DMS53 treated with DMSO at 0.1 percent for 48 hours (cell line): ENCODE measurements at regions not wholly inside any gene's neighbourhood (a gene's known extent, or its start where the extent isn't known, plus 50 kb on each side); places are given as distances from the start of the nearest gene placed in this dataset.
"Not testable (repeated sequence)": the region's sequence is repeated elsewhere in the genome, so short reads cannot be mapped to it uniquely, and the experiment has no call there.

Experiments
- DNase-seq: peaks from one replicate; lab custom pipeline; 2025; ENCODE audit not compliant: unreplicated experiment; lab: John Stamatoyannopoulos, UW

DNA sequence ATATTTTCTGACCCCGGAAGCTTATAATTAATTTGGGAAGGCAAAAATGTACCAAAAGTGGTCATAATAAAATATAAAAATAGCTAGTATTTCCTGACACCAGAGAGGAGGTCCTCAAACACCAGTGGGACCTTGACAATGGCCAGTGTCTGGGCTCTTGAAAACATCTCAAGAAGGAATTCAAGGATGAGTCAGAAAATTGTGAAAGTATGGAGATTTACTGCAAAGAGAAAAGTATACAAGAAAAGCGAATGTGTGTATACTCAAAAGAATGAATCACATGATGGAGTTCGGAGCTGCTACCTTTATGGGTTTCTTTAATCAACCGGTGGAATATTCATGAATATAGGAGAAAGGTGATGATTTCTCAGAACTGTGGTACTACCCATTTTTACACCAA, 1709.0 kb upstream of the WWC1 start:
- no peak for DNase-seq

- no peak for DNase-seq
Measured at GRCh38 chr5:166594567-166594966, 1696.9 kb upstream of the WWC1 start.

- DNase-seq, result no peak
Measured at GRCh38 chr5:166595274-166595951, 1696.0 kb upstream of the WWC1 start.

DNA sequence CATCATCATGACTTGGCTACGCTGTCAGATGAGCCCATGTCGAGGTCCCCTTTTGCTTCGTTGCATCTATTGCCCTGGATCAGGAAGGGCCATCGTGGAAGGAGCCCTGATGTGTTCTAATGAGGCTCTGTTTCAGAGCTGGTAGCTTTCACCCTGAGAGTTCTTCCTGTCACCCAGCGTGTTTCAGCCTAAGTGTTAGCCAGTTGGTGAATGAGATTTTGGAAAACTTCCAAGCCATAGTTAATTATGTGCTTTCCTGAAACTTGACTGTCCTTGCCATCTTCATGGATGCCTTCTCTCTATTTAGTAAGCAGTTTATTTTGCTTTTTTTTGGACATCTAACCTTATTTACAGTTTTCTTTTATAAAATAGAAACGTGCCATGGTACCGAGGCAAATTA, 1695.4 kb upstream of the WWC1 start:
- no peak for DNase-seq

DNA sequence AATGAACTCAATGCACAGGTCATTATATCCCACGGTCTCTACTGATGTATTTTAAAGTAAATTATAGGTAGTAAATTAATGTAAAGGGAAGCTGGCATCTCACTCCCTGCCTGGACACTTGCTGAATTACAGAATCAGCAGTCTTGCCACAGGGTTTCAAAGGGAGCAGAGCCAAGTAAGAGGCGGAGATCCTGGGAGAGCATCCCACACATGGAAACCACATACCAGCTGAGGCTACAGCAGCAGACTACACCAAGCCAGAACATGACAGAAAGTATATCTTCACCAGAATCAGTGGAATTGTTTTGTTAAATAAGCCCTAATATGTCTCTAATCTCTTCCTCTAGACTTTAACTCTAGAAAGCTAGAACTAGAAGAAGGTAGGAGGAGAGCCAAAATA, 1689.2 kb upstream of the WWC1 start:
- no peak for DNase-seq

DNA sequence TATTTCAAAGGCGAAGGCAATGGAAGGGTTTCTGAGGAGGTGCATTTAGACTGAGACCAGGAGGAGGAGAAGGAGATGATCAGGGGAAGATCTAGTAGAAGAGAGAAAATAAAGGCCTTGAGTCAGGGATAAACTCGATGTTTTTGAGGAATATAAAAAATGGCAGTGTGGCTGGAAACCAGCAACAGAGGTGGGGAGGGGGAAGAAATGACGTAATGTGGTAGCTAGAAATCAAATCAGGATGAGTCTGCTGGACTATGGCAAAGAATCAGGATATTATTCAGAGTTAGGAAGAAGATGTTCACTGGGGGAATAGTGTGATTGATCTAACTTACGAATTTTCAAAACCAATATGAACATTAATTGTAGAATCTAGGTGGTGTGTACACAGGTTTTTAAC, 1673.9 kb upstream of the WWC1 start:
- no peak for DNase-seq

DNA sequence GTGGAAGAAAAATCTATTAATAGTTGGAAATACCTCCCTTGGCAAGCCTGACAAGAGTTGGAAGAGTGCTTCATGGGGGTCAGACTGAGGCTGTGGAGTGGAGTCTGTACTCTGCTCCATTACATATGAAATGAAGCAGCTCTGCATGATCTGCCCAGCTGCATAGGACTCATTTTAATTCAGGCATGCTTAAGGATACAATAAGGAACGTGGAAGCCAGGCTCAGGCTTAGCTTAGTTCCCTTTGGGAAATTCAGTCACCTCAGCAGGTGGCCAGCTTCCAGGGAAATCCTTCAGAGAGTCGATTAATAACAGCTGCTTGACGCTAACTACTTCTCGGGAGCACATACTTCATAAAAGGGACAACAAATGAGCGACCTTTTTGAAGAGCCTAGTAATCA, 1672.9 kb upstream of the WWC1 start:
- DNase-seq, result no peak

- no peak for DNase-seq
Measured at GRCh38 chr5:166624573-166624972, 1666.9 kb upstream of the WWC1 start.

- DNase-seq, result no peak
Measured at GRCh38 chr5:166625210-166625865, 1666.1 kb upstream of the WWC1 start.

DNA sequence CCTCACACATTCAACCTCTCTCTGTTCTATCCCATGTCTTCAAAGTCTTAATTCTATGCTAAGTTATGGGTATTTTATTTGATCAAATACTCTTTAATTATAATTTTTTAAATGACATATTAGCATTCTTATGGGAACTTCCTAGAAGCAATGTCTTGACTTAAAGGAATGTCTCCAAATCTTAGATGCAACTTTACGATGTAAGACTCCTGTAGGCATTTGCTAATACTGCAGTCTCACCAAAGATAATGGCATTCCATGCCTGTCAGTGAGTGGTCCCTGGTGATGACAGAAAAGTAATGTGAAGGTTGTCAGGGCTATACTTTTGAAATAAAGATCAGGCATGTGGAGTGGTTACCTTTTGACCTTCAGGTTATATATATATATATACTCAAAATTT, 1654.2 kb upstream of the WWC1 start:
- no peak for DNase-seq

DNA sequence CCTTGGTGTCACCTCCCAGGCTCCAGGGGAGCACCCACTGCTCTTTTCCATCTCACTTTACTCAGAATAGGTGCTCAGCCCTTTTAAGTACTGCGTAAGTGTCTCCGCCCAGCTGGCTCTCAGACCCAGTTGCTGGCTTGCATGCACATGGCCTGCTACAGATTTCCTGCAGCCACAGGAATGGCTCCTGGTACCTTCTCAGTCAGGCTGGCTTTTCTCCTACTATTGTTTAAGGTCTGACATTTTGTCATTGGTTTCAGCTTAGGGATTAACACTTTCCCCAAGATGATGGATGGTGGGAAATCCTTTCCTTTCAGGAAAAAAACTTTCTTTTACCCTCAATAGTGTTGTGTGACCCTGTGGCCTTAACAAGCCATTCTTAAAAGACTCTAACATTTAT, 1652.3 kb upstream of the WWC1 start:
- DNase-seq, result no peak

DNA sequence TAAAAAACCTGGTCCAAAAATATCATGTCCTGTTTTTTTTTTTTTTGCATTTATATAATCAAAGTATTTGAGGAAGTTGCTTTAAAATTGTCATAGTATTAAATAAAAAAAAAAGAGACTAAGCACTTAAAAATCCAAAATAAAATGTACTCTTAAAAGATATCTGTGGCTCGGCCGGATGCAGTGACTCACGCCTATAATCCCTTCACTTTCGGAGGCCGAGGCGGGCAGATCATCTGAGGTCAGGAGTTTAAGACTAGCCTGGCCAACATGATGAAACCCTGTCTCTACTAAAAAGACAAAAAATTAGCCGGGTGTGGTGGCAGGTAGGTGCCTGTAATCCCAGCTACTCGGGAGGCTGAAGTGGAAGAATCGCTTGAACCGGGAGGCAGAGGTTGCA, 1651.3 kb upstream of the WWC1 start:
- not testable (repeated sequence) for DNase-seq

- DNase-seq, result no peak
Measured at GRCh38 chr5:166648736-166649135, 1642.7 kb upstream of the WWC1 start.

- DNase-seq, result no peak
Measured at GRCh38 chr5:166649676-166650075, 1641.8 kb upstream of the WWC1 start.

DNA sequence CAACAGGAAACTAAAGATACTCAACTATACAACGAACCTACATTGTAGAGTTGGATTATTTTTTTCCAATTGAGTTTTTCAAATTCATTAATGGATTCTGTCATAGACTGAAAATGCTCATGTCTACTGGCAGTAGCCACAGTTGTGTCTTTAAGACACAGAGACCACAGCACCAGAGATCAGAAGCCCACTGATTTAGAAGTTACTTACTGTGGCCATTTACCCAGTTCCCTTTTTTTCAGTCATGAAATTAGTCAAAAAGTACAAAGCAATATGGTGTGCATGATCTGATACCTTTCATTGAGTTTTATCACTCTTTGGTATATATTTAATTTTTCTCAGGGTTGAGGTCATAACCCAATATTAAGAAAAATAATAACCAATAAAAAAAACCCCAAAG, 1640.2 kb upstream of the WWC1 start:
- no peak for DNase-seq

- DNase-seq, result no peak
Measured at GRCh38 chr5:166671811-166672210, 1619.6 kb upstream of the WWC1 start.

GRCh38 chr5:166672431-166672830, 1619.0 kb upstream of the WWC1 start:
- DNase-seq, result no peak

GRCh38 chr5:166677891-166678290, 1613.6 kb upstream of the WWC1 start:
- DNase-seq, result no peak

DNA sequence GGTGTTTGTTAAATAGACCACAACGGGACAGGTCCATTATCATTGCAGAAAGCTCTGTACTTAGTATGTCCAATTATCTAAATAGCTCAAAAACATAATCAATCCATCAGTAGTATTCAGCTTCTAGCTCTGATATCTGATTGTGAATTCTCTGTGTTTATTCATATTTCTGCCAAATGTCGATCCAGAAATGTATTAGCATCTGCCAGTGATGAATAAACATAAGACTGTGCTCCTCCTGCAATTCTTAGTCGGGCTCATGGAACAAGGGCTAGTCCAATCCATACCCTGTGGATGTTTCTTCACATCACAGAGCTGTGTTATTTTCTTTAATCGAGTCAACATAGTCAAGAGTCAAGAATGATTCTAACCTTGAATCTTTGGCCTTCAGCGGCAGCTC, 1612.1 kb upstream of the WWC1 start:
- no peak for DNase-seq

- no peak for DNase-seq
Measured at GRCh38 chr5:166695326-166695725, 1596.1 kb upstream of the WWC1 start.

DNA sequence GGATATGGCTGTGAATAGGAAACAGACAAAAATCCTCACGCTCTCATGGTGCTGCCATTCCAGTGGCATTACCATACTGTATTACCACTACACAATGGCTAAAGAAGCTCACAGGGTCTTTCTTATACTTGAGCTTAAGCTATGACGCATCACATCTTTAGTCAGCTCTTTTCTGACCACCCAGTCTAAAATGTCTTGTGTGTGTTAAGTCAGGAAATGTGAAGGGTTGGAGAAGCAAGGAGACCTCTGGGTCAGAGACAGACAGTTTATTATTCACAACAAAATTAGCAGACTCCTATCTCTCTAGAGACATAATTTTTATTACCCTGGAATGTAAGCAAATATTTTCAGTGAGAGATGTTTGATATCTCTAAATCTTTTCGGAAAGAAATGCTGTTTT, 1583.2 kb upstream of the WWC1 start:
- DNase-seq, result no peak

DNA sequence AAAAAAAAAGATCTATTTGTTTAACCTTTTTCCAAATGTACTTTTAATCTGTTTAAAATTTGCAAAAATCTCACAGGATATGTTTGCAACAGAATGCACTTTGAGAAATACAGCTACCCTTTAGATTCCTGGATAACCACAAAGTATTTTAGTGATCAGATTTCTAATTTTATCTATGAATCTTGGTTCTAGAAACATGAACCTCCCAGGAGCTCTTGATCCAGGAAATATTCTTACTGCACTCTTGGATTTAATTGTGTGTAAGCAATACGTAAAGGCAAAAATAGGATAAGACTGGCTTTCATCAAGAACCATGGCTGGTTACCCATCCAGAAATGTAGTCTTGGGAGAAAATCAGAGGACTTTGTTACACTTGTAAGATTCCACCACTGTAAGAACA, 1581.8 kb upstream of the WWC1 start:
- no peak for DNase-seq

GRCh38 chr5:166710271-166710670, 1581.2 kb upstream of the WWC1 start:
- DNase-seq, result no peak
